ENCODE measurements at regions not wholly inside any gene's neighbourhood (a gene's known extent, or its start where the extent isn't known, plus 50 kb on each side); places are given as distances from the start of the nearest gene placed in this dataset.

DNA sequence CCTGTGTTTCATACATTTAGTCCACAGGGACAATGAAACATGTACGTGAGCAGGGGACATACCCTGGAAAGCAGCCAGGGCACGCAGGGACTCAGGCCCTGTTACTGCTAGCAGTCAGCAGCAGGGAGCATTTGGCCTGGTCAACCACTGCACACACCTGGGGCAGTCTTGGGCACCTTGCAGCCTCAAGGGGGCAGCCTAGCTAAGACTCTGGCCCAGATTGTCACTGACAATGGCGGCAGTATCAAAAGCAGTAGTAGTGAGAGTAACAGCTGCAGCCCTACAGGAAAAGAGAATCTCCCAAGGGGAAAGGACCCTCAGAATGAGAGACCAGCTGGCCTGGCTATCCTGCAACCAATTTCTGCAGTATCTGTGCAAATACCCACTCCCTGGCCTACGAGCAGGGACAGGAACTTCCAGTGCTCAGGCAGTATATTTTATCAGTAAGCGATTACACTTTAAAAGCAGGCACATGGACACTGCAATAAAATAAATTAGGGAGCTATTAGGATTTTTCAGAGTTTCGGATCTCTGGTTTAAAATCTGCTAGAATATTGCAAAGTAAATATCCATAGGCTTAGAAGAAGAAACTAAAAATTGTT, 475.6 kb downstream of the LTN1 start:
- no peaks in the 10 kb centered on the region for H3K4me1 ChIP-seq (ENCODE audit: insufficient read depth)
- H3K9me3 ChIP-seq (ENCODE audit: low read depth) = no peaks in the 10 kb centered on the region
- H3K9me2 ChIP-seq (replicated peaks; ENCODE audit: insufficient read depth) = no peaks in the 10 kb centered on the region
- H3K4me2 ChIP-seq = no peak overlapping the region
- no peaks in the 10 kb centered on the region for H3K79me2 ChIP-seq
- H3K27ac ChIP-seq = no peak overlapping the region
- H3K36me3 ChIP-seq (replicated peaks; ENCODE audit: insufficient read depth, low read depth) = no peaks in the 10 kb centered on the region
- TF ChIP-seq CTCF (IDR thresholded peaks at IDR 0.05; ENCODE audit: poor library complexity) (peak; percentile 59), EZH2 (IDR thresholded peaks at IDR 0.05; ENCODE audit: borderline replicate concordance) (no peak)
- DNase-seq (ENCODE audit: low spot score) = peak; percentile 80
- H3K4me3 ChIP-seq = no peak overlapping the region
- no peaks in the 10 kb centered on the region for H3K27me3 ChIP-seq
- H4K20me1 ChIP-seq (ENCODE audit: insufficient read depth, poor library complexity, severe bottlenecking) = no peaks in the 10 kb centered on the region
- WGBS (ENCODE audit: low lambda C conversion rate, missing lambda C conversion rate) = 50% methylated on average over 6 of the region's 6 CpGs
- peak overlapping the region; percentile 9 for H2AFZ ChIP-seq

- no peaks in the 10 kb centered on the region for H3K27me3 ChIP-seq
- no peaks in the 10 kb centered on the region for H3K4me1 ChIP-seq (ENCODE audit: insufficient read depth)
- H3K79me2 ChIP-seq = no peaks in the 10 kb centered on the region
- H3K9me2 ChIP-seq (replicated peaks; ENCODE audit: insufficient read depth) = no peaks in the 10 kb centered on the region
- no peak overlapping the region for H3K4me3 ChIP-seq
- TF ChIP-seq EZH2 (IDR thresholded peaks at IDR 0.05; ENCODE audit: borderline replicate concordance) = no peak
- no peak for TF ChIP-seq EZH2phosphoT487 (IDR thresholded peaks at IDR 0.05; ENCODE audit: low read depth, severe bottlenecking, unreplicated experiment)
- no peak for TF ChIP-seq CTCF (IDR thresholded peaks at IDR 0.05; ENCODE audit: poor library complexity)
- no peak overlapping the region for H2AFZ ChIP-seq
- H3K9me3 ChIP-seq (ENCODE audit: low read depth) = no peaks in the 10 kb centered on the region
- DNase-seq (ENCODE audit: low spot score) = no peak
- no peaks in the 10 kb centered on the region for H4K20me1 ChIP-seq (ENCODE audit: insufficient read depth, poor library complexity, severe bottlenecking)
- no peaks in the 10 kb centered on the region for H3K36me3 ChIP-seq (replicated peaks; ENCODE audit: insufficient read depth, low read depth)
- no peak overlapping the region for H3K4me2 ChIP-seq
- 88% methylated on average over 1 of the region's 1 CpG for WGBS (ENCODE audit: low lambda C conversion rate, missing lambda C conversion rate)
- no peak overlapping the region for H3K27ac ChIP-seq
These were observed 476.7 kb downstream of the LTN1 start for GRCh38 chr21:28516021-28516420.

DNA sequence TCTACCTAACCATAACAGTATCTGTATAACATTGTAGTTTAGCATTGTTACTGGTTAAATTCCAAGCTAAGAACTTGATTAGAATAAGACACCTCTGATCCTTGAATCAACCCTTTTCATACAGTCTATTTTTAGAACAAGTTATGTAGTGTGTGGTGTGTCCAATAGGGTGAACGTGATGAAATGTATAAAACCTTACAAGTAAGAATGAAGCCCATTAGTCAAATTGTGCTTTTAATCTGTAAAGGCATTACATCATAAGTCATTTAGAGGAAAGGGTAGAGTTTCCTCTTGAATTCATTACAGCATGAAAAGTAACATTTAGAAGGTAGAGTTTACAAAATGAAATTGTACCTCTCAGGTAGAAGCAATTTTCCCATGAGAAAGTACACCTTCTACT, 479.2 kb downstream of the LTN1 start:
- no peak overlapping the region for H3K4me3 ChIP-seq

More for the DNA sequence above, 479.2 kb downstream of the LTN1 start:
- Histone ChIP-seq H3K4me1 (ENCODE audit: insufficient read depth) (no peaks in the 10 kb centered on the region), H2AFZ (no peak overlapping the region), H3K9me3 (ENCODE audit: low read depth) (no peaks in the 10 kb centered on the region), H3K9me2 (replicated peaks; ENCODE audit: insufficient read depth) (no peaks in the 10 kb centered on the region), H3K36me3 (replicated peaks; ENCODE audit: insufficient read depth, low read depth) (no peaks in the 10 kb centered on the region), H3K4me2 (no peak overlapping the region), H4K20me1 (ENCODE audit: insufficient read depth, poor library complexity, severe bottlenecking) (no peaks in the 10 kb centered on the region), H3K79me2 (no peaks in the 10 kb centered on the region), H3K27me3 (no peaks in the 10 kb centered on the region), H3K27ac (no peak overlapping the region)
- 55% methylated on average over 1 of the region's 1 CpG for WGBS (ENCODE audit: low lambda C conversion rate, missing lambda C conversion rate)
- no peak for TF ChIP-seq EZH2 (IDR thresholded peaks at IDR 0.05; ENCODE audit: borderline replicate concordance)
- TF ChIP-seq CTCF (IDR thresholded peaks at IDR 0.05; ENCODE audit: poor library complexity) = no peak
- no peak for TF ChIP-seq EZH2phosphoT487 (IDR thresholded peaks at IDR 0.05; ENCODE audit: low read depth, severe bottlenecking, unreplicated experiment)
- no peak for DNase-seq (ENCODE audit: low spot score)
